ENCODE measurements at regions not wholly inside any gene's neighbourhood (a gene's known extent, or its start where the extent isn't known, plus 50 kb on each side); places are given as distances from the start of the nearest gene placed in this dataset.
"Not testable (repeated sequence)": the region's sequence is repeated elsewhere in the genome, so short reads cannot be mapped to it uniquely, and the experiment has no call there.

DNA sequence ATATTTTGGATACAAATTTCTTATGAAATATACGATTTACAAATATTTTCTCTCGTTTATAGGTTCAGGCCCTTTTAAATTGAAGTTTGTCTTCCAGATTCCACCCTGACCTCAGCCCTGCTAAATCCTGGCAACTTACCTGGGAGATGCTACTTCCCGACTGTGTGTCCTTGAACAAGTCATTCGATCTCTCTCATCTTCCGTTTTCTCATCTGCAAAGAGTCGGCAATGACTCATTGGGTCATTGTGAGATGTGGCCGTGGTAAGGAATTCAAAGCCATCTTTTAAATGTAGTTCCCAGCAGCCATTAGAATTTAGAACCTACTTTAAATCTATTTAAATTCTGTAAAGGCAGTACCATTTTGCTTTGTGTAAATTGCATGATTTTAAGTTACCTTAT lies 72.5 kb downstream of the LHX2 start:
- no peak for DNase-seq

DNA sequence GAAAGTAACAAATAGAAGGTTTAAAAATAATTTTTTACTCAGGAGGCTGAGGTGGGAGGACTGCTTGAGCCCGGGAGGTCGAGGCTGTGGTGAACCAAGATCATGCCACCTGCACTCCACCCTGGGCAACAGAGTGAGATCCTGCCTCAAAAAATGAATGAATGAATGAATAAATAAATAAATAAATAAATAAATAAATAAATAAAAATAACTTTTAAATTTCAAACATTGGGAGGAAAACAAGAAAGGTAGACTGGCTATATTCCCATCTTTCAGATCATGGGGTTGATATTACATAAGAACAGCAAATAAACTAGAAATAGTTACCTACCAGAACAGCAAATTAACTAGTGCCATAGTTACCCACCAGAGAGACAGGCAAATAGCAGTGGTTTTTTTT lies 75.7 kb downstream of the LHX2 start:
- no peak for DNase-seq

DNA sequence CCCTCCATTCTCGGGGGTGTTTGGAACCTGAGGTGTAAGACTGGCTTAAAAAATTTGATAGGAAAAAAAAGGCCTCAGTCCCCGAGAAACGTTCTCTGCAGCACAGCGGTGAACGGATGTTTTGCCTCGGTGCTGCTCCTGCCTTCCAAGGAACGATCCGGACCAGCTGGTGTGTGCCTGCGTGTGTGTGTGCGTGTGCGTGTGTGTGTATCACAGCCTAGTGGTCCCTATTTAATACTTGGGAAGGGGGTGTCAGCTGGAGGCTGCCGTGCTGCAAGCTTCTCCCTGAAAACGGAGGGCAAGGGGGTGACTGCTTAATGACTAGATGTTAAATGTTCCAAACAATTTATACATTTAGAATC lies 76.9 kb downstream of the LHX2 start:
- DNase-seq, result no peak

DNA sequence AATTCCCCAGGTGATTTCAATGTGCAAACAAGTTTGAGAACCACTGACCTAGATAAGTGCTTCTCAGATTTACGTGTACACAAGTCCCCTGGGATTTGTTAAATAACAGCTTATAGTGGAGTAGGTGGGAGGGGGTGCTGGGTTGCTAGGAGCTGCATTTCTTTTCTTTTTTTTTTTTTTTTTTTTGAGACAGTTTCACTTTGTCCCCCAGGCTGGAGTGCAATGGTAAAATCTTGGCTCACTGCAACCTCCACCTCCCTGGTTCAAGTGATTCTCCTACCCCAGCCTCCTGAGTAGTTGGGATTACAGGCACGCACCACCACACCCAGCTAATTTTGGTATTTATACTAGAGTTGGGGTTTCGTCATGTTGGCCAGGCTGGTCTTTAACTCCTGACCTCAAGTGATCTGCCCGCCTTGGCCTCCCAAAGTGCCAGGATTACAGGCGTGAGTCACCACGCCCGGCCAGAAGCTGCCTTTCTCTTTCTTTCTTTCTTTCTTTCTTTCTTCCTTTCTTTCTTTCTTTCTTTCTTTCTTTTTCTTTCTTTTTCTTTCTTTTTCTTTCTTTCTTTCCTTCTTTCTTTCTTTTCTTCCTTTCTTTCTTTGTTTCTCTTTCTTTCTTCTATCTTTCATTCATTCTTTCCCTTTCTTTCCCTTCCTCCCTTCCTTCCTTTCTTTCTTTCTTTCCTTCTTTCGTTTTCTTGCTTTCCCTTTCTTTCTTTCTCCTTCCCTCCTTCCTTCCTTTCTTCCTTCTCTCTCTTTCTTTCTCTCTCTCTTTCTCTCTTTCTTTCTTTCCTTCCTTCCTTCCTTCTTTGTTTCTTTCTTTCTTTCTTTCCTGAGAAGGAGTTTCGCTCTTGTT lies 78.3 kb downstream of the LHX2 start:
- DNase-seq, result not testable (repeated sequence)

DNA sequence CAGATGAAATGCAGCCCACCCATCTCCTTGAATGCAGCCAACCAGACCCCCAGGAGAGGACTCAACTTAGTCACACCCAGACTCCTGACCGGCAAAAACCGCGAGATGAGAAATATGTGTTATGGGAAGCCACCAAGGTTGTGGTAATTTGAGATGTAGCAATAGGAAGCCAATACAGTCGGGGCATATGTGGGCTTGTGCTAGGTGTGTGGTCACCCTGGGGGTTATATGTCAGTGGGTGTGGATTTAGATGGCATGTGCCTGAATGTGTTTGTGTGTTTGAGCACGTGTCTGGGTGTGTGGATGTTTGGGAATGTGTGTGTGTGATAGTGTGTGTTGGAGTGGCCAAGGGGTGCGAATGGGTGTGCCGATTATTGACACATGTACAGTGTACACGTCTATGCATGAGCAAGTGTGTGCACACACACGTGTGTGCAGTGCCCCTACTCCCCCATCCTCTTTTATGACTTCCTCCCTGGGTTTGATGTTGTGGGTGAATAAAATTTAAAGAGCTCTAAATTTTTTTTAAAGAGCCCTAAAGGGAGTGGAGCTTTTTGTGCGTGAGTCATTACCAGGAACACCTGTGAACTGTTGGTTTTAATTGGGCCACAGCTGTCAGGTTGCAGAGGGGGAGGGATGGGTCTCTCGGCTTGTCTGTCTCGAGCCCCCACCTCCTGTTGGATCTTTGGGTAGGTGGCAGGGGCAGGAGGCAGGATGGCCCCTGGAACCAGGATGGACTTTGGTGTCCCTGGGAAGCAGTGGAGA lies 86.8 kb downstream of the LHX2 start:
- DNase-seq, result no peak

DNA sequence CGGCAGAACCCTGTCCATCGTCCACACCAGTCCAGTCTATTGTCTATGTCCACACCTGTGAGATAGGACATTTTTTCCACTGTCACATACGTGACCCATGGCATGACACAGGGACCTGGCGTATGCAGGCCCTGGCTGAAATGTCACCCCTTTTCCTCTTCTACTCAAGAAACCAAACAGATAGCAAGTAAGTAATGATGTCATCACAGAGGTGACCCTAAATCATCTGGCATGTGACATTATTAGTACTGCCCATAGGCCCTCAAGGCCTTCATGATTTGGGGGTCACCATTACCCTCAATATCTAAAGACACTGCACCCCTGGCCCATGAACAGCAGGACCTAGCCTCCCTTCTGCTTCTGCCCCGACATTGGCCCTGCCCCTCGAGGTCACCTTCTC lies 88.3 kb downstream of the LHX2 start:
- no peak for DNase-seq

DNA sequence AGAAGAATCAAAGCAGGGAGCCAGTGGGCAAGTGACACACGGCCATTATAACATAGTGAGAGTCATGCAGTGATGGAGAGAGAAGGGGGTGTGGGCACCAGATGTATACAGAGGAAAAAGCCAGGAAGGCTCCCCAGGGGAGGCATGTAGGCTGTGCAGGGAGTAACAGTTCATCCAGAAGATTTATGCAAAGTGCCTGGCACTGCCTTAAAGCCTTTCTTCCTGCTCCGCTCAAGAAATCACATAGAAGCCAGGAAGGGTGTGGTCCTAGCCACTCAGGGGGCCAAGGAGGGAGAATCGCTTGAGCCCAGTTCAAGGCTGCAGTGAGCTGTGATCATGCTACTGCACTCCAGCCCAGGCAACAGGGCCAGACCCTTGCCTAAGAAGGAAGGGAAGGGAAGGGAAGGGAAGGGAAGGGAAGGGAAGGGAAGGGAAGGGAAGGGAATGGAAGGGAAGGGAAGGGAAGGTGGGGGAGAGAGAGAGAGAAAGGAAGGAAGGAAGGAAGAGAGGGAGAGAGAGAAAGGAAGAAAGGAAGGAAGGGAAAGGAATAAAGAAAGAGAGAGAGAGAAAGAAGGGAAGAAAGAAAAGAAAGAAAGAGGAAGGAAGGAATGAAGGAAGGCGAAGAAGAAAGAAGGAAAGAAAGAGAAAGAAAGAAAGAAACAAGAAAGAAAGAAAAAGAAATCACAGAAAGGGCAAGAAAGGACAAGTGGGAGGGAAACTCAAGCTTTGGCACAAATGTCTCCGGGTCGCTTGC lies 89.8 kb downstream of the LHX2 start:
- DNase-seq, result no peak

DNA sequence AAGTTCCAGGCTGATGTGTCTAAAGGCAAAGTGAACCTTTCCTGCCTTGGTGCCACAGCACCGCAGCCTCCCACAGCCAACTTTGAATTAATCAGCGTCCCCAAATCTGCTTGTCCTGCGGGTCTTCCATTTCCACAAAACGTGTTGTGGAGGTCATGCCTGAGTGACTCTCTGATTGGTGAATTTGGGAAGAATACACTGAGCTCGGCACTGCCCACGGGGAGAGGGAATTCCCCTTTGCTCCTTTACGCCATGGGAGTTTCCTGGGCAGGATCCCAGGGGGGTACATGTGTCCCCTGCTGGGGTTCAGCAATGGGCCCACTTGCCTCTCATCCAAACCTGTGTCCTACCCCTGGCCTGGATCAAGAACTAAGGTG lies 90.4 kb downstream of the LHX2 start:
- DNase-seq, result no peak

DNA sequence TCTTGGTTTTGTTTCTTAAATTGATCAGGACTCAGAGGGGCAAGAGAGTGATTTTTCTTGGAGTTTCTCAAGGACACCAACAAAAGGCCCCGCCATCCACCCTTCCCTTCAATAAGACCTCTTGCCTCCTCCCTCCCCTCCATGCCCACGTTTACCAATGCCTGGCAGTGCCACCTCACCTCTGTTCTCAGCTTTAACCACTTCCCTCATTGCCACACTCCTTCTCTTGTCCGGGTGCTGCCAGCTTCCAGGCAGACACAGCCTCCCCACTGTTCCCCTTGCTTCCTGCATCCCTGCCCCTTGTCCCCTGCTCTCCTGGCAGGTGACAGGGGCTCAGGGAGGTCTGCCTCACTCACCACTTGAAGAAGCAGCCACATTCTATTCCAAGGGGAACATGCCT lies 90.8 kb downstream of the LHX2 start:
- no peak for DNase-seq

DNA sequence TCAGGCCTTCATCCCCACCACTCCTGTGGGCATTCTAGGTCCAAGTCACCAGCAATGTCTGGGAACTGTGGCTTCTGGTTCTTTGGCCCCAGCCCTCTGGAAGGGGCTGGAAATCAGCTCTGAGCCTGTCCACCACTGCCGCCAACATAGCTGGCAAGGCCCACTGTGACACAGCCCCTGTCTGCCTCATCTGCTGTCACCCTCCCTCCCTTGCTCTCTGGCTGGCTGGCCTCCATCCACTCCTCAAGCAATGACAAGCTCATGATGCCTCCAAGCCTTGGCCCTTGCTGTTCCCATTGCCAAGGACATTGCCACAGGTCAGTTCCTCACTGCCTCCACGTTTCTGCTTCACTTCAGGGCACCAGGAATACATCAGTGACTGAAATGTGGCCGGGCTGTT lies 93.7 kb downstream of the LHX2 start:
- DNase-seq, result no peak

DNA sequence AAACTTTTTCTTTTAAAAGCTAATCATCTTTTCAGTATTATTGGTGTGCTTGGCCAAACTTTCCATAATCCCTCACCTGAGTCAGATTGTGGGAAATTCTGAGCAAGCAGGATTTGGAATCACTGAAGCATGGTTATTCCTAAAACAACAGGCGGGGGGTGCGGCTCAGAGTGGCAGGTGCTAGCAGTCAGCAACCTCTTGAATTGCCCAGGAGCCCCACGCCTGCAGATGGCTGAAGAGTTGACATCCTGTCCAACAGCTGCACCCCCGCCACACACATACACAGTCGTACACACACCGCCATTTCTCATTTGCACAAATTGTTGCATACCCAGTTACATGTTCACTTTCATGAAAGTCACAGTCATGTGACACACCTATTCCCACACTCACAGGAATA lies 96.6 kb downstream of the LHX2 start:
- no peak for DNase-seq

DNA sequence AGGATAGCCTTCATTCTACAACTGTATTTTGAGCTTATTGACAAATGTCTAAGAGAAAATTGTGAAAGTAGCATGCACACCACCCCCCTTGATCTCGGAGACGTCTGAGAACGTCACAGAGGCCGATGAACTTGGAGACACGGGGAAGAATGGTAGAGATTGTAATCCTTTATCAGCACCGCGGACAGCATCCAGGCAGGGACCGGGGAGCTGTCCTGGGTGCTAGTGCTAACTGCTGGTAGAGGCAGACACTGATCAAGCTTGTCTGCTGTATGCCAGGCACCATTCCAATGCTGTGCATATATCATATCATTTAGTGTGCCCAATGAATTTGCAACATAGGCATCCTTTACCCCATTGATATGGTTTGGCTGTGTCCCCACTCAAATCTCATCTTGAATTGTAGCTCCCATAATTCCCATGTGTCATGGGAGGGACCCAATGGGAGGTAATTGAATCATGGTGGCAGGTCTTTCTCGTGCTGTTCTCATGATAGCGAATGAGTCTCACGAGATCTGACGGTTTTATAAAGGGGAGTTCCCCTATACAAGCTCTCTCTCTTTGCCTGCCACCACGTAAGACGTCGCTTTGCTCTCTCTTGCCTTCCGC lies 98.8 kb downstream of the LHX2 start:
- DNase-seq, result no peak

DNA sequence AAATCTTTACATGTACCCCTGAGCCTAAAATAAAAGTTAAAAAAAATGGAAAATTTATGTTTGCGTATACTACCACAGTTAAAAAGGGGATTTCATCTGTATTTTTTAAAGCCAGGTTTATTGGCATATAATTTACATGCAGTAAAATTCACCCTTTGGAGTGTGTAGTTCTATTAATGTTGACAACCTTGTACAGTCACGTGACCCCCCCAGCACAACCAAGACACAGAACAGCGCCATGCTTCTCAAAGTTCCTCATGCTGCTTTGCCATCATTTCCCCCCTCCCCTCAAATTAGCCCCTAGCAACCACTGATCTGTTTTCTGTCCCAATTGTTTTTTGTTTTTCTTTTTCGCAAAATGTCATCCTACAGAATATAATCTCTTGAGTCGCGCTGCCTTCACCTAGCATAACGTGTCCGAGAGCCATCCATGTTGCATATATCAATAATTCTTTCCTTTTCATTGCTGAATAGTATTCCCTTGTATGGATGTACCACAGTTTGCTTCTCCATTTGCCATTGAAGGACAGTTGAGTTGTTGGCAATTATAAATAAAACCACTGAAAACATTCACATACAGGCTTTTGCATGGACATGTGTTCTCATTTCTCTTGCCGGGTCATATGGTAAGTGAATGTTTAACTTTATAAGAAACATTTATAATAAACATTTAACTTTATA lies 105.3 kb downstream of the LHX2 start:
- no peak for DNase-seq

DNA sequence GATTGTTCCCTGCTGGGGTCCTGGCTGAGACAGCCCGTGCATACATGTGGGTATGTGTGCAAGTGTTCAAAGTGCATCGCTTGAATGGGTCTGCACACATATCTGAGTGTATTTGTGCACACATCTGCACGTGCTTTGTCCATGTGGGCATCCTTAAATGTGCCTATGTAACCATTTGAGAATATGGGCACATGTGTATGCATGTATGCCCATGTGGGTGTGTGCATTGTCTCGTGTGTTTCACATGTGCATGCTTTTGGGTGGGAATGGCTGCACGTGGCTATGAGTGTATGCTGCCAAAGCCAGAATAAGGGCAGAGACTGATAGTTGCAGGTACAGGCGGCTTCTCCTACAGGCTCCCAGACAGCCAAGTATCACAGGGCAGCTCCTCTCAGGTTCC lies 107.3 kb downstream of the LHX2 start:
- DNase-seq, result no peak

DNA sequence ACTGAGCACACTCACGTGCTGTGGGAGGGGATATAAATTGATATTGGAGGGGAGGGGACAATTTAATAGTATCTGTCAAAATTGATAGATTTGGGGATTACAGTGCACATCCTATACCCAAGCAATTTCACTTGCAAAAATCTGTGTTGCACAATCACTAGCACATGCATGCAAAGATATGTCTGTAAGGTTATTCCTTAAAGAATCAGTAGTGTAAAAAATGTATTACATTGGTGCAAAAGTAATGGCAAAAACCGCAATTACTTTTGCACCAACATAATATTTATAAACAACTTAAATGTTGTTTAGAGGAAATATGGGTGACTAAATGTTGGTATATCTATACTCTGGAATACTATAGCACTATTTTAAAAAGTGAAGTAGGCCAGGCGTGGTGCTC lies 108.7 kb downstream of the LHX2 start:
- no peak for DNase-seq

DNA sequence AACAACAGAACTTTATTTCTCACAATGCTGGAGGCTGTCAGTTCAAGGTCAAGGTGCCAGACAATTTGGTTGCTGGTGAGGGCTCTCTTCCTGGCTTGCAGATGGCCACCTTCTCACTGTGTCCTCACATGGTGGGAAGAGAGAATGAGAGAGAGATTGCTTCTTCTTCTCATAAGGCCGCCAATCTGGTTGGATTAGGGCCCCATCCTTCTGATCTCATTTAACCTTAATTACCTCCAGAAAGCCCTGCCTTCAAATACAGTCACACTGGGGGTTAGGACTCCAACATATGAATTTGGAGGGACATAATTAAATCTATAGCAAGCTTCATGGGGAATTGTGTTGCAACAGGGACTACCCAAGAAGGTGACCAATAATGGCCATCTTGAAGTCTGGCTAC lies 110.2 kb downstream of the LHX2 start:
- DNase-seq, result no peak

DNA sequence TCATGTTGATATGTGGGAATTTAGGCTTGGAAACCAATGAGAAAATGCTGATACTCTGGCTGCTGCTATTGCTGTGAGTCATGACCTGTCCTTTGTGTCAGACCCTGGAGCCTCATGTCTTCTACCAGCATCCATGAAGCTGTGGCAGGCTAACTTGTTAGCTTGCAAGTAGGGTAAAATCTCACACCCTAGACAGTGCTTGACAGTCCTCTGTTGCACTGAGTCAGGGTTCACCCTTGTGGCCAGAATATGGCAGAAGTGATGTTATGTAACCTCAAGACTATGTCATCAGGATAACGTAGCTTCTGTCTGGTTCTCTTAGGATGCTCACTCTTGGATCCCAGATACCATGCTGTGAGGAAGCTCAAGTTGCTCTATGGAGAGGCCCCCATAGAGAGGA lies 110.8 kb downstream of the LHX2 start:
- DNase-seq, result no peak

DNA sequence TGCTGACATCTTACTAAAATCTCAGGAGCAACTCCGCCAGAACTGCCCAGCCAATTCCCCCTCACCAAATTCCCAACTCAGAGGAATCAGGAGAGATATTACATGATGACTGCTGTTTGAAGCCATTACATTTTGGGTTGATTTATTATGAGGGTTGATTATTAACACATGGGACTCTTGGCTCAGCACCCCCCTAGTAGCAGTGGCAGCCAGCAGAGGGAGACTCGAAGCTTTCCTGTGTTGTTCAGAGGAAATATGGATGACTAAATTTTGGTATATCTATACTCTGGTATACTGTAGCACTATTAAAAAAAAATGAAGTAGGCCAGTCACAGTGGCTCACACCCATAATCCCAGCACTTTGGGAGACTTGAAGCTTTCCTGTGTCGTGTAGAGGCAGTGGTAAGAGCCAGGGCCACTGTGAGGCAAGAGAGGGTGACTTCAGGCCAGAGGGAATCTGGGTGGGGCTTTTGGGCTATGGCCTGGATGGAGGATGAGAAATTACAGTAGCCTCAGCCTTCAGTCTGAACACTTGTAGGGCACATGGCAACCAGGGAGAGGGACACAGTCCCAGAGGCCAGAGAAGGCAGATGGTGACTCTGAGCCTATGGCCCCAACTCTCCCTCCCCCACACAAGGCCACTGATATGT lies 111.4 kb downstream of the LHX2 start:
- peak in 1 of 2 experiments; percentile 35 for DNase-seq

DNA sequence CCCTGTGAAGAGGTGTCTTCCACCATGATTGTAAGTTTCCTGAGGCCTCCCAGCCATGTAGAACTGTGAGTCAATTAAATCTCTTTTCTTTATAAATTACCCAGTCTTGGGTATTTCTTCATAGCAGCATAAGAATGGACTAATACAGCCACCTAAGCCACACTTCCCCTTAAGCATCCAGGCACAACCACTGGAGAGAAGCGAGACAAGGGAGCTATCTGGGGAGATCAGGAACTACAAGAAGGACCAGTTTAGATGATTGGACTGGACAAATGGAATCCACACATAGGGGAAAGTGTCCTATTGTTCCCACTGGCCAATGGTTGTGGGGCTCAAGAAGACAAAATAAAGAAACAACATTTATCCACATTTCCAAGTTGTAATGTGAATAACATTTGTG lies 112.1 kb downstream of the LHX2 start:
- DNase-seq, result not testable (repeated sequence)

DNA sequence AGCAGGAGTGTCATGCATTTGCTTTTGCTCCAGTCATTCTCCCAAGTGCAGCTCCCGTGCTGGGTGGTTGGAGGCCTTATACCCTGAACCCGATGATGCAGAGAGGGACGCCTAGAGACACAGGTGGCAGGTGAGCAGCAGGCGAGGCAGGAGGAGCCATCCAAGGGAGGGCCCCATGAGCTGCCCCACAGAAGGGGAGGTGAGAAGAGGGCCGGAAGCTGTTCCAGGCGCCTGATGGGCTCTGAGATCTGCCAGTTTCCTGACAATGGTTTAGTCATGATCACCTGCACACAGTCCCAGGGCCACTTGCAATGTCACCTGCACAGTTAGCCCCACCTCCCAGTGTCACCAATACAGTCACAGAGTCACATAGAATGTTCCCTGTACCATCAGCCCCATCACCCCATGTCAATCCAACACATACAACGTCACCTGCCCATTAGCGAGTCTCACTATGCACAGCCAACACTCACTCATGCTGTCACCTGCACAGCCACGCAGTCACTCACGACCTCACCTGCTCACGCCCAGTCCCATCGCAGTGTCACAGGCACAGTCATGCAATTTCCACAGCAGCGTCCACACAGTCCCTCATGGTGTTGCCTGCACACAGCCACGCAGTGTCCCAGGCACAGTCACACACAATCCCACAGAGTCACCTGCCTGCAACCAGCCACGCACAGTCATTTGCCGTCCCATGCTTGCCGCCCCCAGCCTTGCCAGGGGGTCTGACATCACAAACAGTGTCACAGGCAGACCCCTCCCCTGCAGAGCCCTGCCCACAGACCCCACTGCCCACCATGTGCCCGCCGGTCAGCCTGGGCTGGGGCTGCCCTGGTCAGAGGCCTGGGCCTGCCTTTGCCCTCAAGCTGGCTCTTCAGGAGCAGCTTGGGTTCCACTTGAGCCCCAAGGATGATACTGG lies 113.4 kb downstream of the LHX2 start:
- DNase-seq, result no peak

DNA sequence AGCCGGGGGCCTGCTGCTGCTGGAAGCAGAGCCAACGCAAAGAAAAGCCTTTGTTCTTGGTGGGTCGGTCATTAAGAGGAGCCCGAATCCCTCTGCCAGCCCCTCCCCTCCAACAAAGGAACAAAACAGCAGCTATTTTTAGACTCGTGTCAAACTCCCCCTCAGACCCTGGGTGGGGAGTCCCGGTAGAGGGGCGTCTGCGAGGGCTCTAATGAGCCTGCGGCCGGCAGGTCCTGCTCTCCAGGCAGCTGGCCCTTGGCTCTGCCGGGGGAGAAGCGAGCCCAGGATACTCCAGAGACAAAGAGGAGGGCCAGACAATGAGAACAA lies 114.0 kb downstream of the LHX2 start:
- DNase-seq, result no peak
